ENCODE measurements at regions not wholly inside any gene's neighbourhood (a gene's known extent, or its start where the extent isn't known, plus 50 kb on each side); places are given as distances from the start of the nearest gene placed in this dataset.

DNA sequence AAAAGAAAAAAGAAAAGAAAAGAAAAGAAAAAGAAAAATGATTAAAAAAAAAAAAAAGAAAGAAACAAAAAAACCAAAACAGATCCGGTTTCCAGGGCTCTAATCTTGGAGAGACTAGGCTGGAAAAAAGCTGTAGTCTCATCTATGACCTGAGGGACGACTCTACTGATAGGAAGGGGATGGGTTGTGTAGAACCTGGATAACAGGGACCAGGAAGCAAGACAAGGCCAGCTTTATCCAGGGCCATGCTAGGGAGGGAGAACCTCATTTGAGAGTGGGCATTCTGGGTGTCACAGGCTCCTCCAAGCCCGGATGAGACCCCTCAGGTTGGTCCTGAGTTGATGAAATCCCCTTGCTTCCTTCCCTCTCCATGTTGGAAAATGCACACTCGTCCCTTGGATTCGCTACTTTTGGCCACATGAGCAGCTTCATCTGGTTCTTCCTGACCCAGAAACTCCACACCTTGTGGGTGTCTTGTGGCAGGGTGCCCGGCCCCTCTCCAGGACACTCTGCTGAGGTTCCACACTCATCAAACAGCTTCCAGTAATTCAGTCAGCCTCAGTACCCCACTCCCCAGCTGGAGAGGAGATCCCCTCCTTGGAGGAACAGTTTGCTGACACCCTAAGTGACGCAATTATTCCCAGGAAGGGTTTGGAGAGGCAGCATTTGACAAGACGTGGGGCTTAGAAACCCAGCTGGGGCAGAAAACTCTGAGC, 71.1 kb upstream of the LHFPL2 start:
- TF ChIP-seq POLR2A (IDR thresholded peaks at IDR 0.05): no peak
- TF ChIP-seq, protein P1, sequence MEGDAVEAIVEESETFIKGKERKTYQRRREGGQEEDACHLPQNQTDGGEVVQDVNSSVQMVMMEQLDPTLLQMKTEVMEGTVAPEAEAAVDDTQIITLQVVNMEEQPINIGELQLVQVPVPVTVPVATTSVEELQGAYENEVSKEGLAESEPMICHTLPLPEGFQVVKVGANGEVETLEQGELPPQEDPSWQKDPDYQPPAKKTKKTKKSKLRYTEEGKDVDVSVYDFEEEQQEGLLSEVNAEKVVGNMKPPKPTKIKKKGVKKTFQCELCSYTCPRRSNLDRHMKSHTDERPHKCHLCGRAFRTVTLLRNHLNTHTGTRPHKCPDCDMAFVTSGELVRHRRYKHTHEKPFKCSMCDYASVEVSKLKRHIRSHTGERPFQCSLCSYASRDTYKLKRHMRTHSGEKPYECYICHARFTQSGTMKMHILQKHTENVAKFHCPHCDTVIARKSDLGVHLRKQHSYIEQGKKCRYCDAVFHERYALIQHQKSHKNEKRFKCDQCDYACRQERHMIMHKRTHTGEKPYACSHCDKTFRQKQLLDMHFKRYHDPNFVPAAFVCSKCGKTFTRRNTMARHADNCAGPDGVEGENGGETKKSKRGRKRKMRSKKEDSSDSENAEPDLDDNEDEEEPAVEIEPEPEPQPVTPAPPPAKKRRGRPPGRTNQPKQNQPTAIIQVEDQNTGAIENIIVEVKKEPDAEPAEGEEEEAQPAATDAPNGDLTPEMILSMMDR (IDR thresholded peaks at IDR 0.05): no peak

All from lower leg skin (tissue), 3 donors.